A673 (cell line): ENCODE measurements at regions not wholly inside any gene's neighbourhood (a gene's known extent, or its start where the extent isn't known, plus 50 kb on each side); places are given as distances from the start of the nearest gene placed in this dataset.
A peak's percentile ranks its signal among the peaks of the same experiment; 100 is the strongest.

Experiments used
- BruUV-seq: library from RNA; stranded (reverse); fragments of 400-500 nt; replicated peaks from 2 replicates; lab custom pipeline; 2021; lab: Mats Ljungman, UMichigan
- CTCF ChIA-PET: fragments of 300-600 bp; sonication (Branson Sonifier 250); formaldehyde crosslinking; loops from one replicate; lab custom pipeline; 2022; ENCODE audit warnings: antibody characterized with exemption; lab: Charles Lee
- POLR2A ChIA-PET: fragments of 300-600 bp; sonication (Branson Sonifier 250); formaldehyde crosslinking; loops from one replicate; lab custom pipeline; 2022; ENCODE audit warnings: antibody characterized with exemption; ENCODE audit not compliant: low non-redundant PET; lab: Charles Lee
- DNase-seq: peaks from one replicate; pipeline ENCODE4 v3.0.0-alpha.2; 2015; ENCODE audit warnings: low spot score
- H3K27ac ChIP-seq: fragments of 200-600 bp; sonication (generic); 2 replicates; pipeline ENCODE4 v1.5.1; 2016; ENCODE audit warnings: mixed run types, low read depth, mild to moderate bottlenecking, mixed read lengths, antibody characterized with exemption, low read length; ENCODE audit not compliant: poor library complexity, severe bottlenecking
- H3K27me3 ChIP-seq: fragments of 200-600 bp; sonication (generic); replicated peaks from 2 replicates; pipeline ENCODE4 v1.6.1; 2017; ENCODE audit warnings: mixed run types, low read depth, mild to moderate bottlenecking, mixed read lengths, antibody characterized with exemption, low read length; ENCODE audit not compliant: insufficient read depth, poor library complexity
- H3K36me3 ChIP-seq: fragments of 200-600 bp; sonication (generic); 2 replicates; pipeline ENCODE4 v1.6.1; 2016; ENCODE audit warnings: mixed run types, mild to moderate bottlenecking, mixed read lengths, antibody characterized with exemption, low read length; ENCODE audit not compliant: insufficient read depth, poor library complexity, severe bottlenecking
- H3K4me1 ChIP-seq: fragments of 200-600 bp; sonication (generic); 2 replicates; pipeline ENCODE4 v1.6.1; 2017; ENCODE audit warnings: mixed run types, mild to moderate bottlenecking, mixed read lengths, antibody characterized with exemption, low read length; ENCODE audit not compliant: insufficient read depth, poor library complexity, severe bottlenecking
- H3K4me3 ChIP-seq: fragments of 200-600 bp; sonication (generic); 2 replicates; pipeline ENCODE4 v1.5.1; 2016; ENCODE audit warnings: low read depth, mixed run types, mild to moderate bottlenecking, mixed read lengths, low read length; ENCODE audit not compliant: poor library complexity, severe bottlenecking
- H3K9me3 ChIP-seq: fragments of 200-600 bp; sonication (generic); 2 replicates; pipeline ENCODE4 v1.6.1; 2016; ENCODE audit warnings: mixed run types, low read depth, mild to moderate bottlenecking, mixed read lengths, antibody characterized with exemption, low read length; ENCODE audit not compliant: poor library complexity, severe bottlenecking
- CTCF ChIP-seq: fragments of 300-800, 200-600 bp; sonication (generic); conservative IDR thresholded peaks from 2 replicates; pipeline ENCODE4 v1.5.1; 2017; ENCODE audit warnings: low read depth, mild to moderate bottlenecking, antibody characterized with exemption, low read length, moderate library complexity, mixed read lengths
- EZH2 ChIP-seq: fragments of 200-600 bp; sonication (generic); IDR thresholded peaks from 2 replicates; pipeline ENCODE4 v1.6.1; 2017; ENCODE audit warnings: borderline replicate concordance, low read depth, mild to moderate bottlenecking, mixed read lengths, antibody characterized with exemption, low read length; ENCODE audit not compliant: poor library complexity, severe bottlenecking
- intact Hi-C: fragments of 100-400 bp; cut with micrococcal nuclease; formaldehyde crosslinking; loops from one replicate; pipeline ENCODE4 v1.10.0; 2022; ENCODE audit not compliant: unreplicated experiment

GRCh38 chr1:34520111-34520510, 234.7 kb upstream of the GJB5 start:
- CTCF ChIA-PET = no interaction called here
- POLR2A ChIA-PET = interaction anchor here (0.5 kb wide), 1 partner anchor 27 kb away, joined by 3 read pairs; no protein-coding TSS in a partner anchor
- Histone ChIP-seq H3K27me3 (no peaks in the 10 kb centered on the region), H3K27ac (no peak overlapping the region), H3K36me3 (no peaks in the 10 kb centered on the region), H3K9me3 (no peaks in the 10 kb centered on the region), H3K4me3 (no peak overlapping the region), H3K4me1 (no peaks in the 10 kb centered on the region)
- no peak for DNase-seq
- BruUV-seq = no TSS peak
- intact Hi-C loops = no loop called here
- TF ChIP-seq CTCF (no peak), EZH2 (no peak)

- intact Hi-C loops = no loop called here
- CTCF ChIA-PET = no interaction called here
- DNase-seq = no peak
- no peak overlapping the region for H3K27ac ChIP-seq
- H3K27me3 ChIP-seq = no peaks in the 10 kb centered on the region
- no peaks in the 10 kb centered on the region for H3K36me3 ChIP-seq
- no peak for TF ChIP-seq EZH2
- TF ChIP-seq CTCF = no peak
- POLR2A ChIA-PET = no interaction called here
- no peak overlapping the region for H3K4me3 ChIP-seq
- H3K9me3 ChIP-seq = no peaks in the 10 kb centered on the region
- no peaks in the 10 kb centered on the region for H3K4me1 ChIP-seq
- no TSS peak for BruUV-seq
Observed at GRCh38 chr1:34524783-34525182, 230.1 kb upstream of the GJB5 start.

GRCh38 chr1:34529935-34530859, 224.7 kb upstream of the GJB5 start:
- H3K27me3 ChIP-seq = peaks cover 4% of the 10 kb centered on the region
- peak; percentile 9 for DNase-seq
- H3K9me3 ChIP-seq = no peaks in the 10 kb centered on the region
- ChIA-PET CTCF (interaction anchor here (0.5 kb wide), 1 partner anchor 33 kb away, joined by 3 read pairs; no protein-coding TSS in a partner anchor), POLR2A (no interaction called here)
- TF ChIP-seq CTCF (no peak), EZH2 (no peak)
- no peaks in the 10 kb centered on the region for H3K36me3 ChIP-seq
- BruUV-seq = no TSS peak
- no peak overlapping the region for H3K27ac ChIP-seq
- H3K4me1 ChIP-seq = no peaks in the 10 kb centered on the region
- intact Hi-C loops = no loop called here
- no peak overlapping the region for H3K4me3 ChIP-seq
